HPDE6-E6E7 (cell line): ENCODE measurements at regions not wholly inside any gene's neighbourhood (a gene's known extent, or its start where the extent isn't known, plus 50 kb on each side); places are given as distances from the start of the nearest gene placed in this dataset.

ENCODE experiments used
- DNase-seq: peaks from one replicate; pipeline ENCODE4 v3.0.0; 2011; ENCODE audit warnings: missing footprints; ENCODE audit errors: extremely low spot score

- no peak for DNase-seq
Measured at GRCh38 chr2:162964513-162964912, 125.9 kb upstream of the KCNH7 start.

- no peak for DNase-seq
Measured at GRCh38 chr2:162963156-162963555, 124.6 kb upstream of the KCNH7 start.

GRCh38 chr2:162945785-162946184 lies 107.2 kb upstream of the KCNH7 start:
- no peak for DNase-seq

- DNase-seq = no peak
Measured at GRCh38 chr2:162938387-162938786, 99.8 kb upstream of the KCNH7 start.

GRCh38 chr2:162934191-162934590 lies 95.6 kb upstream of the KCNH7 start:
- no peak for DNase-seq

GRCh38 chr2:162932416-162932815 lies 93.8 kb upstream of the KCNH7 start:
- DNase-seq = no peak

- no peak for DNase-seq
Measured at GRCh38 chr2:162929571-162929970, 91.0 kb upstream of the KCNH7 start.

- no peak for DNase-seq
Measured at GRCh38 chr2:162928356-162928755, 89.8 kb upstream of the KCNH7 start.

GRCh38 chr2:162926907-162927306 lies 88.3 kb upstream of the KCNH7 start:
- DNase-seq = no peak

- peak; percentile 60 for DNase-seq
Measured at GRCh38 chr2:162926501-162926900, 87.9 kb upstream of the KCNH7 start.

GRCh38 chr2:162925595-162925994 lies 87.0 kb upstream of the KCNH7 start:
- DNase-seq = no peak

- no peak for DNase-seq
Measured at GRCh38 chr2:162919111-162919510, 80.5 kb upstream of the KCNH7 start.

GRCh38 chr2:162917626-162918025 lies 79.1 kb upstream of the KCNH7 start:
- DNase-seq = no peak

- DNase-seq = no peak
Measured at GRCh38 chr2:162916286-162916801, 77.8 kb upstream of the KCNH7 start.

- no peak for DNase-seq
Measured at GRCh38 chr2:162915858-162916257, 77.3 kb upstream of the KCNH7 start.

- DNase-seq = no peak
Measured at GRCh38 chr2:162914161-162914560, 75.6 kb upstream of the KCNH7 start.

GRCh38 chr2:162912787-162913186 lies 74.2 kb upstream of the KCNH7 start:
- no peak for DNase-seq

- no peak for DNase-seq
Measured at GRCh38 chr2:162908567-162908966, 70.0 kb upstream of the KCNH7 start.

GRCh38 chr2:162890690-162891311 lies 52.2 kb upstream of the KCNH7 start:
- peak; percentile 19 for DNase-seq

- DNase-seq = no peak
Measured at GRCh38 chr2:162888652-162889051, 50.1 kb upstream of the KCNH7 start.
